Caco-2 (cell line): ENCODE measurements at regions not wholly inside any gene's neighbourhood (a gene's known extent, or its start where the extent isn't known, plus 50 kb on each side); places are given as distances from the start of the nearest gene placed in this dataset.

ENCODE experiments used
- BruUV-seq: library from RNA; stranded (reverse); fragments of 400-500 nt; replicated peaks from 2 replicates; lab custom pipeline; 2021; lab: Mats Ljungman, UMichigan
- CTCF ChIA-PET: fragments of 300-600 bp; sonication (Branson Sonifier 250); formaldehyde crosslinking; loops from one replicate; lab custom pipeline; 2022; ENCODE audit warnings: antibody characterized with exemption; lab: Charles Lee
- POLR2A ChIA-PET: fragments of 300-600 bp; sonication (Branson Sonifier 250); formaldehyde crosslinking; loops from one replicate; lab custom pipeline; 2022; ENCODE audit warnings: antibody characterized with exemption; lab: Charles Lee
- DNase-seq, 2 experiments: peaks; one replicate each; pipeline versions ENCODE4 v3.0.0 to v3.0.0-alpha.2; 2020 to 2022
- H3K27me3 ChIP-seq: replicated peaks from 2 replicates; pipeline ENCODE4 v1.6.0; 2011; ENCODE audit warnings: low read length; ENCODE audit not compliant: control insufficient read depth, insufficient read depth
- H3K36me3 ChIP-seq: 2 replicates; pipeline ENCODE4 v1.5.1; 2011; ENCODE audit warnings: low read length; ENCODE audit not compliant: control insufficient read depth, insufficient read depth
- H3K4me1 ChIP-seq: fragments of 250-450 bp; sonication (Bioruptor Pico); 2 replicates; pipeline ENCODE4 v1.5.1; 2020; ENCODE audit warnings: mild to moderate bottlenecking
- H3K4me3 ChIP-seq: 2 replicates; pipeline ENCODE4 v1.5.1; 2011; ENCODE audit warnings: low read depth, mild to moderate bottlenecking, control low read depth, low read length
- H3K9me3 ChIP-seq: fragments of 250-450 bp; sonication (Bioruptor Pico); 2 replicates; pipeline ENCODE4 v1.5.1; 2020; ENCODE audit warnings: mild to moderate bottlenecking, moderate library complexity
- H3K27ac Mint-ChIP-seq: one replicate; pipeline ENCODE4 v1.8.0; 2022; ENCODE audit warnings: mixed read lengths; ENCODE audit not compliant: unreplicated experiment
- H3K27me3 Mint-ChIP-seq: one replicate; pipeline ENCODE4 v1.8.0; 2022; ENCODE audit warnings: mixed read lengths; ENCODE audit not compliant: insufficient read depth, unreplicated experiment
- H3K36me3 Mint-ChIP-seq: one replicate; pipeline ENCODE4 v1.8.0; 2022; ENCODE audit warnings: mild to moderate bottlenecking, mixed read lengths; ENCODE audit not compliant: insufficient read depth, unreplicated experiment
- H3K4me1 Mint-ChIP-seq: one replicate; pipeline ENCODE4 v1.8.0; 2022; ENCODE audit warnings: low read depth, mixed read lengths; ENCODE audit not compliant: unreplicated experiment
- H3K4me3 Mint-ChIP-seq: one replicate; pipeline ENCODE4 v1.8.0; 2022; ENCODE audit warnings: mild to moderate bottlenecking, moderate library complexity, mixed read lengths; ENCODE audit not compliant: unreplicated experiment
- H3K9me3 Mint-ChIP-seq: one replicate; pipeline ENCODE4 v1.8.0; 2022; ENCODE audit warnings: mixed read lengths; ENCODE audit not compliant: unreplicated experiment
- intact Hi-C: fragments of 100-400 bp; cut with micrococcal nuclease; formaldehyde crosslinking; loops from one replicate; pipeline ENCODE4 v1.10.0; 2022; ENCODE audit not compliant: unreplicated experiment
- TF ChIP-seq, protein P1 (sequence below), 2 experiments: fragments of 200-600 bp in 1 of 2; IDR thresholded peaks; 1 replicate in 1 of 2; 2 replicates in 1 of 2; pipeline versions ENCODE4 v1.5.1 to v1.8.0; 2011 to 2022; ENCODE audit warnings: antibody characterized with exemption in 1 of 2, control low read depth in 1 of 2, inconsistent platforms in 1 of 2, low read depth in 1 of 2, low read length in 1 of 2, mild to moderate bottlenecking in 1 of 2, moderate library complexity in 1 of 2; ENCODE audit not compliant: insufficient read depth in 1 of 2, severe bottlenecking in 1 of 2, unreplicated experiment in 1 of 2

DNA sequence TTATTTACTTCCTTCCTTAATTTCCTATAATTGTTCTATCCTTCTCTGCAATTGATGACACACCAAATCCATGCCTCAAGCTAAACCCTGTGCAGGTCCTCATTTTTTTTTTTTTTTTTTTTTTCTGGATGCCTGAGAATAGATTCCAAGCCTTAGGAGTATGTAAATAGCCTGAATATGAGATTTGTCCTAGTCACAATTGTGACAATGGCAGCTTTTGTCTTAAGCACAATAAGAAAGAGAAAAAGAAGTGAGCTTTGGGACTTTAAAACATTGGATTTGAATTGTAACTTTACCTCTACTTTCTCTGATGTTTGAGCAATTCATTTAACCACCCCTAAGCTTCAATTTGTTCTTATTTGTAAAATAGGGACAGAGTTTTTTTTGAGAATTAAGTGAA lies 280.5 kb downstream of the TUSC1 start:
- H3K36me3 ChIP-seq: no peaks in the 10 kb centered on the region
- POLR2A ChIA-PET: no interaction called here
- no peak overlapping the region for H3K4me3 ChIP-seq
- Mint-ChIP-seq H3K27me3 (no peaks in the 10 kb centered on the region), H3K4me3 (no peak overlapping the region), H3K27ac (no peak overlapping the region), H3K36me3 (no peaks in the 10 kb centered on the region), H3K9me3 (no peaks in the 10 kb centered on the region), H3K4me1 (no peaks in the 10 kb centered on the region)
- DNase-seq: no peak
- CTCF ChIA-PET: no interaction called here
- H3K4me1 ChIP-seq: no peaks in the 10 kb centered on the region
- BruUV-seq: no TSS peak
- H3K27me3 ChIP-seq: no peaks in the 10 kb centered on the region
- H3K9me3 ChIP-seq: no peaks in the 10 kb centered on the region
- TF ChIP-seq, protein P1, sequence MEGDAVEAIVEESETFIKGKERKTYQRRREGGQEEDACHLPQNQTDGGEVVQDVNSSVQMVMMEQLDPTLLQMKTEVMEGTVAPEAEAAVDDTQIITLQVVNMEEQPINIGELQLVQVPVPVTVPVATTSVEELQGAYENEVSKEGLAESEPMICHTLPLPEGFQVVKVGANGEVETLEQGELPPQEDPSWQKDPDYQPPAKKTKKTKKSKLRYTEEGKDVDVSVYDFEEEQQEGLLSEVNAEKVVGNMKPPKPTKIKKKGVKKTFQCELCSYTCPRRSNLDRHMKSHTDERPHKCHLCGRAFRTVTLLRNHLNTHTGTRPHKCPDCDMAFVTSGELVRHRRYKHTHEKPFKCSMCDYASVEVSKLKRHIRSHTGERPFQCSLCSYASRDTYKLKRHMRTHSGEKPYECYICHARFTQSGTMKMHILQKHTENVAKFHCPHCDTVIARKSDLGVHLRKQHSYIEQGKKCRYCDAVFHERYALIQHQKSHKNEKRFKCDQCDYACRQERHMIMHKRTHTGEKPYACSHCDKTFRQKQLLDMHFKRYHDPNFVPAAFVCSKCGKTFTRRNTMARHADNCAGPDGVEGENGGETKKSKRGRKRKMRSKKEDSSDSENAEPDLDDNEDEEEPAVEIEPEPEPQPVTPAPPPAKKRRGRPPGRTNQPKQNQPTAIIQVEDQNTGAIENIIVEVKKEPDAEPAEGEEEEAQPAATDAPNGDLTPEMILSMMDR (IDR thresholded peaks at IDR 0.05; ENCODE audit: insufficient read depth in 1 of 2, low read depth in 1 of 2, low read length in 1 of 2, severe bottlenecking in 1 of 2, unreplicated experiment in 1 of 2): no peak
- intact Hi-C loops: no loop called here

DNA sequence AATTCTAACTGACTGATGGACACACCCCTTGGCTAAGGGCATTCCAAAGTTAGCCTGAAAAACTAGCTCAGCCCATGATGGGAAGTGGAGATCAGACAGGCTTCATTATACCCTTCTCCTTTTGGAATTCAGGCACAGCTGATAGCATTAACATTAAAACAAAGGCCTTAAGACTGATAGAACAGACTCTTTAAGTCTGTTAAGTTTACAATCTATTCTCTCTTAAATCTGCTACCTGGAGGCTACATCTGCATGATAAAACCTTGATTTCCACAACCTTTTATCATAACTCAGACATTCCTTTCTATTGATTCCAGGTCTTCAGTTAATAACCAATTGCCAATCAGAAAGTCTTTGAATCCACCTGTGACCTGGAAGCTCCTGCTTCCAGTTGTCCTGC lies 281.4 kb downstream of the TUSC1 start:
- no peaks in the 10 kb centered on the region for H3K4me1 ChIP-seq
- no peak overlapping the region for H3K4me3 Mint-ChIP-seq
- no peaks in the 10 kb centered on the region for H3K9me3 Mint-ChIP-seq
- TF ChIP-seq, protein P1 (IDR thresholded peaks at IDR 0.05; ENCODE audit: insufficient read depth in 1 of 2, low read depth in 1 of 2, low read length in 1 of 2, severe bottlenecking in 1 of 2, unreplicated experiment in 1 of 2): no peak
- ChIA-PET POLR2A (no interaction called here), CTCF (no interaction called here)
- no peaks in the 10 kb centered on the region for H3K27me3 ChIP-seq
- no peaks in the 10 kb centered on the region for H3K9me3 ChIP-seq
- no peaks in the 10 kb centered on the region for H3K36me3 Mint-ChIP-seq
- H3K36me3 ChIP-seq: no peaks in the 10 kb centered on the region
- no peak overlapping the region for H3K4me3 ChIP-seq
- BruUV-seq: no TSS peak
- no peaks in the 10 kb centered on the region for H3K27me3 Mint-ChIP-seq
- no peak for DNase-seq
- intact Hi-C loops: no loop called here
- H3K27ac Mint-ChIP-seq: no peak overlapping the region
- H3K4me1 Mint-ChIP-seq: no peaks in the 10 kb centered on the region

DNA sequence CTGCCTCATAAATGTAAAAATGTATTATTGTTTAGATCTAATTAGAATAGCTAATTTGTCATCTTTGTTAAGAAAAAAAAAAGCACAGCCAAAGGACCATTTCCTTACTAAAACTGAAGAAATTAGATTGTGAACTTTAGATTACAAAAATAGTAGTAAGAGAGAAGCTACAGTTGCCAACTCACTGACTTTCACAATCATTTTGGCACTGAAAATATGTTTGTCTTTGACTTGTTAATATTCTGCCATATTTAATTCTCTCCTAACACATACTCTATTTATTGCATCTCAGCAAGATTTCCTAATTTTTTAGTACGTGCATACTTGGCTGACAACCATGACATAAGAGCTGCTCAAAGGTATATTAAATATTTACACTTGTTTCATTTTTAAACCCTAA lies 297.1 kb downstream of the TUSC1 start:
- H3K36me3 ChIP-seq: no peaks in the 10 kb centered on the region
- Mint-ChIP-seq H3K4me1 (no peaks in the 10 kb centered on the region), H3K9me3 (no peaks in the 10 kb centered on the region), H3K36me3 (no peaks in the 10 kb centered on the region), H3K27me3 (no peaks in the 10 kb centered on the region), H3K4me3 (no peak overlapping the region), H3K27ac (no peak overlapping the region)
- BruUV-seq: no TSS peak
- intact Hi-C loops: no loop called here
- no peaks in the 10 kb centered on the region for H3K9me3 ChIP-seq
- H3K4me1 ChIP-seq: no peaks in the 10 kb centered on the region
- TF ChIP-seq, protein P1 (IDR thresholded peaks at IDR 0.05; ENCODE audit: insufficient read depth in 1 of 2, low read depth in 1 of 2, low read length in 1 of 2, severe bottlenecking in 1 of 2, unreplicated experiment in 1 of 2): no peak
- CTCF ChIA-PET: no interaction called here
- DNase-seq: no peak
- no peak overlapping the region for H3K4me3 ChIP-seq
- POLR2A ChIA-PET: no interaction called here
- no peaks in the 10 kb centered on the region for H3K27me3 ChIP-seq
